Tibial nerve (tissue), 4 donors: ENCODE measurements at regions not wholly inside any gene's neighbourhood (a gene's known extent, or its start where the extent isn't known, plus 50 kb on each side); places are given as distances from the start of the nearest gene placed in this dataset.

Source experiments
- EP300 ChIP-seq, 2 donors: sonication (generic); formaldehyde crosslinking; IDR thresholded peaks; one replicate each; pipeline ENCODE4 v1.6.1; 2017; ENCODE audit warnings: antibody characterized with exemption in 2 of 2, mild to moderate bottlenecking in 1 of 2
- POLR2A ChIP-seq, 2 donors: fragments of 450-650 bp; IDR thresholded peaks; one replicate each; pipeline ENCODE4 v1.6.1; 2017; ENCODE audit warnings: antibody characterized with exemption in 2 of 2, mild to moderate bottlenecking in 2 of 2, moderate library complexity in 2 of 2
- TF ChIP-seq, protein P1 (sequence below), 5 experiments: fragments of 200-600 bp in 3 of 5; fragments of 450-650 bp in 2 of 5; sonication (generic) in 3 of 5; IDR thresholded peaks; one replicate each; pipeline ENCODE4 v1.5.1; 2016 to 2019; ENCODE audit warnings: antibody characterized with exemption in 5 of 5, mild to moderate bottlenecking in 3 of 5, moderate library complexity in 2 of 5

DNA sequence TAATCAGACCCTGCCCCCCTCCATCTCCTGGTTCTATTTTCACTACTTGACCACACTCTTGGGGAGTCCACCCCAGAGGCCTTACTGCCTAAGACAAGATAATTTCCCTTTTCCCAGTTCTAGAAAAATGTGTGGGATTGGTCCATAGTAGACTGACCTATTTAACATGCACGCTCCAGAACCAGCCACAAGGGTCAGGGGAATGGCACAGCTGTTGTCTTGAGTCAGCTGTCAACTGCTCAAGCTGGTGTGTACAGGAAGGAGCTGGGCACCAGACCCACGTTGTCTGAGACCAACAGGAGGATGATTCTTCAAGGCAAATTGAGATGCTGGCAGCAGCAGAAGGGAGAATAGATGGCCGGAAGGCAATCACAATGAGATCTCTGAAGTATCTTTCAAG lies 280.5 kb downstream of the UQCRFS1 start:
- TF ChIP-seq, protein P1, sequence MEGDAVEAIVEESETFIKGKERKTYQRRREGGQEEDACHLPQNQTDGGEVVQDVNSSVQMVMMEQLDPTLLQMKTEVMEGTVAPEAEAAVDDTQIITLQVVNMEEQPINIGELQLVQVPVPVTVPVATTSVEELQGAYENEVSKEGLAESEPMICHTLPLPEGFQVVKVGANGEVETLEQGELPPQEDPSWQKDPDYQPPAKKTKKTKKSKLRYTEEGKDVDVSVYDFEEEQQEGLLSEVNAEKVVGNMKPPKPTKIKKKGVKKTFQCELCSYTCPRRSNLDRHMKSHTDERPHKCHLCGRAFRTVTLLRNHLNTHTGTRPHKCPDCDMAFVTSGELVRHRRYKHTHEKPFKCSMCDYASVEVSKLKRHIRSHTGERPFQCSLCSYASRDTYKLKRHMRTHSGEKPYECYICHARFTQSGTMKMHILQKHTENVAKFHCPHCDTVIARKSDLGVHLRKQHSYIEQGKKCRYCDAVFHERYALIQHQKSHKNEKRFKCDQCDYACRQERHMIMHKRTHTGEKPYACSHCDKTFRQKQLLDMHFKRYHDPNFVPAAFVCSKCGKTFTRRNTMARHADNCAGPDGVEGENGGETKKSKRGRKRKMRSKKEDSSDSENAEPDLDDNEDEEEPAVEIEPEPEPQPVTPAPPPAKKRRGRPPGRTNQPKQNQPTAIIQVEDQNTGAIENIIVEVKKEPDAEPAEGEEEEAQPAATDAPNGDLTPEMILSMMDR (IDR thresholded peaks at IDR 0.05) = no peak
- TF ChIP-seq POLR2A (IDR thresholded peaks at IDR 0.05) (no peak), EP300 (IDR thresholded peaks at IDR 0.05) (no peak)
